B cell (primary cell): ENCODE measurements at regions not wholly inside any gene's neighbourhood (a gene's known extent, or its start where the extent isn't known, plus 50 kb on each side); places are given as distances from the start of the nearest gene placed in this dataset.

Source experiments
- ATAC-seq: fragments of 200-7000 bp; cut with Tn5 transposase; one replicate; pipeline ENCODE4 v1.10.0; 2021; ENCODE audit warnings: low read depth, mild to moderate bottlenecking, moderate number of reproducible peaks, moderate library complexity
- CTCF ChIA-PET: fragments of 350-600 bp; sonication (Branson Sonifier 250); formaldehyde crosslinking; loops from one replicate; lab custom pipeline; 2021; ENCODE audit warnings: antibody characterized with exemption, inconsistent platforms; lab: Charles Lee
- POLR2A ChIA-PET: fragments of 350-600 bp; sonication (Branson Sonifier 250); formaldehyde crosslinking; loops from one replicate; lab custom pipeline; 2021; ENCODE audit warnings: antibody characterized with exemption; lab: Charles Lee
- DNase-seq: peaks from one replicate; pipeline ENCODE4 v3.0.0; 2013
- H2AFZ ChIP-seq: 2 replicates; pipeline ENCODE4 v1.6.1; 2012; ENCODE audit warnings: mild to moderate bottlenecking, low read depth, low read length; ENCODE audit not compliant: insufficient read depth, poor library complexity, severe bottlenecking
- H3K27ac ChIP-seq, 2 donors: 1 replicate in 1 of 2; 2 replicates in 1 of 2; pipeline ENCODE4 v1.5.1; 2012 to 2013; ENCODE audit warnings: low read length in 2 of 2, mild to moderate bottlenecking in 2 of 2, moderate library complexity in 1 of 2
- H3K27me3 ChIP-seq, 4 experiments: fragments of 200-600 bp in 1 of 4; sonication (generic) in 1 of 4; replicated peaks in 1 of 4; 1 replicate in 2 of 4; 2 replicates in 2 of 4; pipeline versions ENCODE4 v1.6.1 to v1.7.0; 2013 to 2016; ENCODE audit warnings: low read length in 3 of 4, mild to moderate bottlenecking in 2 of 4, mixed read lengths in 1 of 4, moderate library complexity in 1 of 4; ENCODE audit not compliant: insufficient read depth in 4 of 4, control insufficient read depth in 3 of 4; ENCODE audit errors: control extremely low read depth in 1 of 4
- H3K36me3 ChIP-seq, 2 experiments: replicated peaks in 1 of 2; 1 replicate in 1 of 2; 2 replicates in 1 of 2; pipeline versions ENCODE4 v1.6.1 to v1.7.1; 2013; ENCODE audit warnings: low read length in 1 of 2; ENCODE audit not compliant: insufficient read depth in 2 of 2, control insufficient read depth in 1 of 2; ENCODE audit errors: control extremely low read depth in 1 of 2, extremely low read depth in 1 of 2
- H3K4me1 ChIP-seq, 2 donors: fragments of 200-600 bp in 1 of 2; sonication (generic) in 1 of 2; 1 replicate in 1 of 2; 2 replicates in 1 of 2; pipeline versions ENCODE4 v1.5.1 to v1.6.1; 2013 to 2017; ENCODE audit warnings: low read length in 2 of 2; ENCODE audit not compliant: control insufficient read depth in 2 of 2, insufficient read depth in 2 of 2
- H3K4me2 ChIP-seq: replicated peaks from 2 replicates; pipeline ENCODE3; 2012; ENCODE audit warnings: mild to moderate bottlenecking, low read depth, low read length; ENCODE audit not compliant: poor library complexity, severe bottlenecking
- H3K4me3 ChIP-seq, 5 experiments: fragments of 200-600 bp in 1 of 5; sonication (generic) in 1 of 5; 1 replicate in 3 of 5; 2 replicates in 2 of 5; pipeline versions ENCODE4 v1.5.1 to v1.7.0; 2011 to 2016; ENCODE audit warnings: low read length in 4 of 5, mild to moderate bottlenecking in 4 of 5, low read depth in 2 of 5, control low read depth in 1 of 5, moderate library complexity in 1 of 5; ENCODE audit not compliant: insufficient read depth in 1 of 5; ENCODE audit errors: control extremely low read depth in 1 of 5, extremely low read depth in 1 of 5
- H3K79me2 ChIP-seq: fragments of 200-600 bp; sonication (generic); one replicate; pipeline ENCODE4 v1.6.0; 2016; ENCODE audit warnings: low read length; ENCODE audit not compliant: control insufficient read depth, insufficient read depth
- H3K9ac ChIP-seq: fragments of 200-600 bp; sonication (generic); 2 replicates; pipeline ENCODE4 v1.6.1; 2017; ENCODE audit warnings: mild to moderate bottlenecking, low read length, moderate library complexity
- H3K9me3 ChIP-seq, 3 donors: one replicate each; pipeline versions ENCODE4 v1.6.1 to v1.7.1; 2013; ENCODE audit warnings: low read length in 2 of 3; ENCODE audit not compliant: control insufficient read depth in 2 of 3, insufficient read depth in 1 of 3; ENCODE audit errors: control extremely low read depth in 1 of 3
- H4K20me1 ChIP-seq: 2 replicates; pipeline ENCODE4 v1.6.0; 2012; ENCODE audit warnings: mild to moderate bottlenecking, low read length; ENCODE audit not compliant: insufficient read depth, control insufficient read depth, poor library complexity, severe bottlenecking
- H3K27ac Mint-ChIP-seq: one replicate; pipeline ENCODE4 v1.8.0; 2021; ENCODE audit warnings: mixed read lengths
- H3K27me3 Mint-ChIP-seq: one replicate; pipeline ENCODE4 v1.8.0; 2021; ENCODE audit warnings: mixed read lengths
- H3K4me1 Mint-ChIP-seq: one replicate; pipeline ENCODE4 v1.8.0; 2021; ENCODE audit warnings: mixed read lengths
- H3K4me3 Mint-ChIP-seq: one replicate; pipeline ENCODE4 v1.8.0; 2021; ENCODE audit warnings: mixed read lengths
- H3K9me3 Mint-ChIP-seq: one replicate; pipeline ENCODE4 v1.8.0; 2022; ENCODE audit warnings: mixed read lengths; ENCODE audit not compliant: insufficient read depth
- CTCF ChIP-seq: fragments of 200-600 bp; IDR thresholded peaks from one replicate; pipeline ENCODE4 v1.8.0; 2022; ENCODE audit warnings: antibody characterized with exemption, mild to moderate bottlenecking
- EZH2 ChIP-seq: IDR thresholded peaks from 2 replicates; pipeline ENCODE4 v1.6.1; 2012; ENCODE audit warnings: borderline replicate concordance, low read depth, mild to moderate bottlenecking, moderate library complexity, low read length; ENCODE audit not compliant: insufficient read depth, poor library complexity, severe bottlenecking
- WGBS: methylation state at CpG from one replicate; pipeline ENCODE4 v1.1.5; 2013; ENCODE audit warnings: missing lambda C conversion rate; ENCODE audit not compliant: insufficient coverage; 5-methylcytosine and 5-hydroxymethylcytosine counted together
- intact Hi-C: fragments of 100-400 bp; cut with micrococcal nuclease; formaldehyde crosslinking; loops from one replicate; pipeline ENCODE4 v1.10.0; 2022

GRCh38 chr12:13318231-13319015, 121.9 kb downstream of the EMP1 start:
- H3K4me1 Mint-ChIP-seq, result no peaks in the 10 kb centered on the region
- no peaks in the 10 kb centered on the region for H3K9me3 ChIP-seq
- intact Hi-C loops, result no loop called here
- no peak overlapping the region for H3K4me2 ChIP-seq
- H3K4me1 ChIP-seq, result no peaks in the 10 kb centered on the region
- ChIA-PET POLR2A (interaction anchor here (0.7 kb wide), 1 partner anchor 342 kb away, joined by 9 read pairs; no protein-coding TSS in a partner anchor), CTCF (no interaction called here)
- 100% methylated on average over 1 of the region's 3 CpGs for WGBS
- H3K79me2 ChIP-seq, result no peaks in the 10 kb centered on the region
- H4K20me1 ChIP-seq, result no peaks in the 10 kb centered on the region
- H3K27ac Mint-ChIP-seq, result no peak overlapping the region
- peaks cover 26% of the 10 kb centered on the region for H3K27me3 Mint-ChIP-seq
- TF ChIP-seq EZH2 (no peak), CTCF (no peak)
- H3K4me3 Mint-ChIP-seq, result no peak overlapping the region
- H3K27me3 ChIP-seq, result peaks cover 0 to 2% (median 0%) of the 10 kb centered on the region in 4 experiments
- DNase-seq, result no peak
- H3K9me3 Mint-ChIP-seq, result peaks cover 7% of the 10 kb centered on the region
- H3K4me3 ChIP-seq, result no peak overlapping the region
- ATAC-seq, result no peak
- no peak overlapping the region for H2AFZ ChIP-seq
- no peaks in the 10 kb centered on the region for H3K36me3 ChIP-seq
- H3K9ac ChIP-seq, result no peak overlapping the region
- H3K27ac ChIP-seq, result no peak overlapping the region

GRCh38 chr12:13316587-13317246, 120.2 kb downstream of the EMP1 start:
- TF ChIP-seq CTCF (no peak), EZH2 (no peak)
- H3K4me1 Mint-ChIP-seq, result no peaks in the 10 kb centered on the region
- intact Hi-C loops, result no loop called here
- H4K20me1 ChIP-seq, result no peaks in the 10 kb centered on the region
- peaks cover 7% of the 10 kb centered on the region for H3K9me3 Mint-ChIP-seq
- H3K27ac Mint-ChIP-seq, result no peak overlapping the region
- no peak overlapping the region for H3K9ac ChIP-seq
- no peaks in the 10 kb centered on the region for H3K4me1 ChIP-seq
- H3K27me3 ChIP-seq, result no peaks in the 10 kb centered on the region
- ChIA-PET CTCF (no interaction called here), POLR2A (no interaction called here)
- H3K4me3 Mint-ChIP-seq, result no peak overlapping the region
- no peak overlapping the region for H3K27ac ChIP-seq
- ATAC-seq (no peak), DNase-seq (no peak)
- H2AFZ ChIP-seq, result no peak overlapping the region
- H3K4me2 ChIP-seq, result no peak overlapping the region
- no peaks in the 10 kb centered on the region for H3K36me3 ChIP-seq
- no peaks in the 10 kb centered on the region for H3K9me3 ChIP-seq
- peaks cover 20% of the 10 kb centered on the region for H3K27me3 Mint-ChIP-seq
- H3K4me3 ChIP-seq, result no peak overlapping the region
- H3K79me2 ChIP-seq, result no peaks in the 10 kb centered on the region
- 65% methylated on average over 3 of the region's 7 CpGs for WGBS
